GM23338 (cell line): ENCODE measurements at regions not wholly inside any gene's neighbourhood (a gene's known extent, or its start where the extent isn't known, plus 50 kb on each side); places are given as distances from the start of the nearest gene placed in this dataset.

Experiments
- ATAC-seq: fragments of 200-7000 bp; cut with Tn5 transposase; 3 replicates; pipeline ENCODE4 v1.9.1; 2020
- DNase-seq: peaks from one replicate; pipeline ENCODE4 v3.0.0-alpha.2; 2015; ENCODE audit warnings: low spot score
- H2AFZ ChIP-seq: fragments of 200-600 bp; sonication (generic); 2 replicates; pipeline ENCODE4 v1.8.0; 2016; ENCODE audit warnings: antibody characterized with exemption, mild to moderate bottlenecking, moderate library complexity
- H3F3A ChIP-seq: fragments of 200-600 bp; sonication (generic); replicated peaks from 2 replicates; pipeline ENCODE4 v1.8.0; 2017; ENCODE audit warnings: antibody characterized with exemption, mixed run types, low read depth
- H3K27ac ChIP-seq: fragments of 200-600 bp; sonication (generic); 2 replicates; pipeline ENCODE4 v1.6.1; 2016; ENCODE audit warnings: low read depth
- H3K27me3 ChIP-seq: fragments of 200-600 bp; sonication (generic); 2 replicates; pipeline ENCODE4 v1.8.0; 2016; ENCODE audit warnings: mild to moderate bottlenecking, mixed run types, moderate library complexity; ENCODE audit not compliant: insufficient read depth
- H3K36me3 ChIP-seq: fragments of 200-600 bp; sonication (generic); 2 replicates; pipeline ENCODE4 v1.8.0; 2016; ENCODE audit warnings: mild to moderate bottlenecking; ENCODE audit not compliant: insufficient read depth
- H3K4me1 ChIP-seq: fragments of 200-600 bp; sonication (generic); 2 replicates; pipeline ENCODE4 v1.8.0; 2016; ENCODE audit warnings: mild to moderate bottlenecking, moderate library complexity; ENCODE audit not compliant: insufficient read depth
- H3K4me2 ChIP-seq: fragments of 200-600 bp; sonication (generic); 2 replicates; pipeline ENCODE4 v1.7.1; 2017; ENCODE audit warnings: mixed run types
- H3K4me3 ChIP-seq: fragments of 200-600 bp; sonication (generic); 2 replicates; pipeline ENCODE4 v1.6.1; 2016; ENCODE audit warnings: mixed run types
- H3K79me2 ChIP-seq: fragments of 200-600 bp; sonication (generic); replicated peaks from 2 replicates; pipeline ENCODE4 v1.8.0; 2017; ENCODE audit warnings: mild to moderate bottlenecking; ENCODE audit not compliant: insufficient read depth
- H3K9me2 ChIP-seq: fragments of 200-600 bp; sonication (generic); 2 replicates; pipeline ENCODE4 v1.8.0; 2017; ENCODE audit not compliant: insufficient read depth
- H4K20me1 ChIP-seq: fragments of 200-600 bp; sonication (generic); replicated peaks from 2 replicates; pipeline ENCODE4 v1.8.0; 2017; ENCODE audit warnings: mild to moderate bottlenecking; ENCODE audit not compliant: insufficient read depth
- H3K27ac Mint-ChIP-seq: 2 replicates; pipeline ENCODE4 v1.8.0; 2020; ENCODE audit warnings: inconsistent platforms, mild to moderate bottlenecking, moderate library complexity, mixed read lengths
- H3K27me3 Mint-ChIP-seq: 3 replicates; pipeline ENCODE4 v1.8.0; 2022; ENCODE audit warnings: low read depth, mild to moderate bottlenecking, moderate library complexity, mixed read lengths, inconsistent platforms; ENCODE audit not compliant: insufficient read depth, poor library complexity
- H3K36me3 Mint-ChIP-seq: 3 replicates; pipeline ENCODE4 v1.8.0; 2021; ENCODE audit warnings: low read depth, mild to moderate bottlenecking, inconsistent platforms, moderate library complexity, mixed read lengths
- H3K4me1 Mint-ChIP-seq: 3 replicates; pipeline ENCODE4 v1.8.0; 2020; ENCODE audit warnings: mild to moderate bottlenecking, inconsistent platforms, mixed read lengths
- H3K4me3 Mint-ChIP-seq: 3 replicates; pipeline ENCODE4 v1.8.0; 2021; ENCODE audit warnings: moderate library complexity, mild to moderate bottlenecking, inconsistent platforms, mixed read lengths
- H3K9me3 Mint-ChIP-seq: 3 replicates; pipeline ENCODE4 v1.8.0; 2020; ENCODE audit warnings: moderate library complexity, mild to moderate bottlenecking, inconsistent platforms, mixed read lengths
- CREB1 ChIP-seq: fragments of 250-450 bp; sonication (Bioruptor Pico); IDR thresholded peaks from 2 replicates; pipeline ENCODE4 v1.5.0; 2020; ENCODE audit warnings: low read depth, mild to moderate bottlenecking, moderate library complexity
- EZH2 ChIP-seq: fragments of 200-600 bp; sonication (generic); IDR thresholded peaks from one replicate; pipeline ENCODE4 v1.8.0; 2017; ENCODE audit warnings: antibody characterized with exemption, mild to moderate bottlenecking, low read depth; ENCODE audit not compliant: unreplicated experiment
- EZH2phosphoT487 ChIP-seq: fragments of 200-600 bp; sonication (generic); IDR thresholded peaks from one replicate; pipeline ENCODE4 v1.8.1; 2018; ENCODE audit warnings: antibody characterized with exemption; ENCODE audit not compliant: unreplicated experiment
- NANOG ChIP-seq: IDR thresholded peaks from 2 replicates; pipeline ENCODE4 v1.6.1; 2016; ENCODE audit warnings: antibody characterized with exemption, borderline replicate concordance
- POLR2AphosphoS5 ChIP-seq: IDR thresholded peaks from 2 replicates; pipeline ENCODE4 v1.6.1; 2016; ENCODE audit warnings: antibody characterized with exemption, low read depth
- STAT1 ChIP-seq: IDR thresholded peaks from one replicate; pipeline ENCODE4 v1.6.1; 2016; ENCODE audit warnings: antibody characterized with exemption; ENCODE audit not compliant: unreplicated experiment
- ZNF114 ChIP-seq: fragments of 250-450 bp; sonication (Bioruptor Pico); IDR thresholded peaks from 2 replicates; pipeline ENCODE4 v1.5.0; 2020; ENCODE audit warnings: mild to moderate bottlenecking, moderate library complexity
- ZNF331 ChIP-seq: fragments of 250-450 bp; sonication (Bioruptor Pico); IDR thresholded peaks from 2 replicates; pipeline ENCODE4 v1.5.0; 2020; ENCODE audit warnings: low read depth, mild to moderate bottlenecking, moderate library complexity
- TF ChIP-seq, protein P1 (sequence below): IDR thresholded peaks from one replicate; pipeline ENCODE4 v1.6.1; 2018; ENCODE audit warnings: antibody characterized with exemption; ENCODE audit not compliant: unreplicated experiment
- TF ChIP-seq, protein P2 (sequence below): fragments of 250-450 bp; sonication (Bioruptor Pico); IDR thresholded peaks from 2 replicates; pipeline ENCODE4 v1.5.0; 2020; ENCODE audit warnings: mild to moderate bottlenecking, moderate library complexity
- TF ChIP-seq, protein P3 (sequence below), 2 experiments: fragments of 200-600 bp in 1 of 2; sonication (generic) in 1 of 2; conservative IDR thresholded peaks; 2 replicates each; pipeline versions ENCODE4 v1.5.1 to v1.6.1; 2016 to 2017; ENCODE audit warnings: antibody characterized with exemption in 2 of 2, low read depth in 2 of 2, mild to moderate bottlenecking in 2 of 2, moderate library complexity in 1 of 2

DNA sequence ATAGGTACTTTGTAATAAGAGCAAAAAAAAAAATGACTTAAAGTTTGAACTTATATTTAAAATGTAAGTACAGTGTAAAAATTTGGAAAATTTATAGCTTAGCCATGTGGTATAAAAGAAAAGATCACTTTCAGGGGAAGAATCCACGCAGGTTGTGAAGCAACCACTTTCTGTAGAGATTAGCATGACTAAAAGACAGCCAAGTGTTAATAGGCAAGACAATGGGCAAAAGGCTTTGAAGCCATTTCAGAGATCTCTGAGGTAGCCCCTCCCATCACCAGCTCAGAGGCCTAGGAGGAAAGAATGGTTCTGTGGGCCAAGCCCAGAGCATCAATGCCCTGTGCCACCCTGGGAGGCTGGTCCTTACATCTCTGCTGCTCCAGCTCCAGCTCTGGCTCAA is 346.3 kb upstream of the CHD1 start:
- H3K4me3 ChIP-seq: no peak overlapping the region
- H3K36me3 ChIP-seq: no peaks in the 10 kb centered on the region
- H4K20me1 ChIP-seq: no peaks in the 10 kb centered on the region; the same call in 1 of the 2 replicates
- H3K9me3 Mint-ChIP-seq: peaks cover 18% of the 10 kb centered on the region
- no peaks in the 10 kb centered on the region for H3K9me2 ChIP-seq
- H3K27me3 Mint-ChIP-seq: no peaks in the 10 kb centered on the region
- no peak overlapping the region for H3K27ac ChIP-seq
- no peaks in the 10 kb centered on the region for H3K4me1 ChIP-seq
- H3K4me2 ChIP-seq: no peak overlapping the region
- no peak for TF ChIP-seq POLR2AphosphoS5
- peak; percentile 11; the same call in 1 of the 2 replicates for TF ChIP-seq NANOG
- TF ChIP-seq, protein P1, sequence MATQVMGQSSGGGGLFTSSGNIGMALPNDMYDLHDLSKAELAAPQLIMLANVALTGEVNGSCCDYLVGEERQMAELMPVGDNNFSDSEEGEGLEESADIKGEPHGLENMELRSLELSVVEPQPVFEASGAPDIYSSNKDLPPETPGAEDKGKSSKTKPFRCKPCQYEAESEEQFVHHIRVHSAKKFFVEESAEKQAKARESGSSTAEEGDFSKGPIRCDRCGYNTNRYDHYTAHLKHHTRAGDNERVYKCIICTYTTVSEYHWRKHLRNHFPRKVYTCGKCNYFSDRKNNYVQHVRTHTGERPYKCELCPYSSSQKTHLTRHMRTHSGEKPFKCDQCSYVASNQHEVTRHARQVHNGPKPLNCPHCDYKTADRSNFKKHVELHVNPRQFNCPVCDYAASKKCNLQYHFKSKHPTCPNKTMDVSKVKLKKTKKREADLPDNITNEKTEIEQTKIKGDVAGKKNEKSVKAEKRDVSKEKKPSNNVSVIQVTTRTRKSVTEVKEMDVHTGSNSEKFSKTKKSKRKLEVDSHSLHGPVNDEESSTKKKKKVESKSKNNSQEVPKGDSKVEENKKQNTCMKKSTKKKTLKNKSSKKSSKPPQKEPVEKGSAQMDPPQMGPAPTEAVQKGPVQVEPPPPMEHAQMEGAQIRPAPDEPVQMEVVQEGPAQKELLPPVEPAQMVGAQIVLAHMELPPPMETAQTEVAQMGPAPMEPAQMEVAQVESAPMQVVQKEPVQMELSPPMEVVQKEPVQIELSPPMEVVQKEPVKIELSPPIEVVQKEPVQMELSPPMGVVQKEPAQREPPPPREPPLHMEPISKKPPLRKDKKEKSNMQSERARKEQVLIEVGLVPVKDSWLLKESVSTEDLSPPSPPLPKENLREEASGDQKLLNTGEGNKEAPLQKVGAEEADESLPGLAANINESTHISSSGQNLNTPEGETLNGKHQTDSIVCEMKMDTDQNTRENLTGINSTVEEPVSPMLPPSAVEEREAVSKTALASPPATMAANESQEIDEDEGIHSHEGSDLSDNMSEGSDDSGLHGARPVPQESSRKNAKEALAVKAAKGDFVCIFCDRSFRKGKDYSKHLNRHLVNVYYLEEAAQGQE: no peak
- TF ChIP-seq ZNF114 (CRISPR knock-in tag): no peak
- no peak for TF ChIP-seq EZH2phosphoT487
- H3K27me3 ChIP-seq: no peaks in the 10 kb centered on the region
- H3K27ac Mint-ChIP-seq: no peak overlapping the region
- ATAC-seq (no peak), DNase-seq (peak; percentile 29)
- no peak overlapping the region for H2AFZ ChIP-seq
- H3K36me3 Mint-ChIP-seq: 0 out of 3 replicates have a peak, but pooled peaks cover 8% of the 10 kb centered on the region
- no peaks in the 10 kb centered on the region for H3K79me2 ChIP-seq
- no peaks in the 10 kb centered on the region; the same call in 2 of the 3 replicates for H3K4me1 Mint-ChIP-seq
- H3K4me3 Mint-ChIP-seq: no peak overlapping the region
- no peaks in the 10 kb centered on the region for H3F3A ChIP-seq

DNA sequence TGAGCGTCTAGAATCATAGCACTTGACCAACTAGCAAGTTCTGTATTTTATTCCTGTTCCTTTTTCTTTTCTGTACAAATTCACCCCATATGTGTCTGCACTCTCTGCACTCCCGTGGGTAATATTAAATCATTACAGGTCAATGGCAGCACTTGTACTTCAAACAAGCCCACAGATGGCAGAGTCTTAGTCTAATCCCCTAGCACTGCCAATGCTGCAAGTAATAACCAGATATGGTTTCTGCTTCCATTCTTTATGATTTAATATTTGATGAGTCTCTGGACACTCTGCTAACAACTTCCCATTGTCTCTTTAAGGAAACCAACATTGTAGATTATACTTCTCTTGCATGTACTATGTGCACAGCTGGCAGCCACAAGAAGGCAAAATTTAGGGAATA is 343.8 kb upstream of the CHD1 start:
- H3K79me2 ChIP-seq: no peaks in the 10 kb centered on the region
- no peaks in the 10 kb centered on the region for H3K4me1 ChIP-seq
- H2AFZ ChIP-seq: no peak overlapping the region
- no peak overlapping the region for H3K27ac ChIP-seq
- H3K4me3 Mint-ChIP-seq: no peak overlapping the region
- H3K4me3 ChIP-seq: no peak overlapping the region
- H3K27ac Mint-ChIP-seq: no peak overlapping the region
- H3F3A ChIP-seq: no peaks in the 10 kb centered on the region
- H3K27me3 Mint-ChIP-seq: no peaks in the 10 kb centered on the region
- no peaks in the 10 kb centered on the region; the same call in 2 of the 3 replicates for H3K4me1 Mint-ChIP-seq
- no peaks in the 10 kb centered on the region for H3K36me3 ChIP-seq
- DNase-seq: no peak
- no peak overlapping the region for H3K4me2 ChIP-seq
- H3K36me3 Mint-ChIP-seq: 0 out of 3 replicates have a peak, but pooled peaks cover 8% of the 10 kb centered on the region
- H3K27me3 ChIP-seq: no peaks in the 10 kb centered on the region
- peaks cover 18% of the 10 kb centered on the region for H3K9me3 Mint-ChIP-seq
- no peaks in the 10 kb centered on the region; the same call in 1 of the 2 replicates for H4K20me1 ChIP-seq
- no peak for ATAC-seq
- H3K9me2 ChIP-seq: no peaks in the 10 kb centered on the region
- no peak for TF ChIP-seq EZH2phosphoT487
- TF ChIP-seq, protein P2, sequence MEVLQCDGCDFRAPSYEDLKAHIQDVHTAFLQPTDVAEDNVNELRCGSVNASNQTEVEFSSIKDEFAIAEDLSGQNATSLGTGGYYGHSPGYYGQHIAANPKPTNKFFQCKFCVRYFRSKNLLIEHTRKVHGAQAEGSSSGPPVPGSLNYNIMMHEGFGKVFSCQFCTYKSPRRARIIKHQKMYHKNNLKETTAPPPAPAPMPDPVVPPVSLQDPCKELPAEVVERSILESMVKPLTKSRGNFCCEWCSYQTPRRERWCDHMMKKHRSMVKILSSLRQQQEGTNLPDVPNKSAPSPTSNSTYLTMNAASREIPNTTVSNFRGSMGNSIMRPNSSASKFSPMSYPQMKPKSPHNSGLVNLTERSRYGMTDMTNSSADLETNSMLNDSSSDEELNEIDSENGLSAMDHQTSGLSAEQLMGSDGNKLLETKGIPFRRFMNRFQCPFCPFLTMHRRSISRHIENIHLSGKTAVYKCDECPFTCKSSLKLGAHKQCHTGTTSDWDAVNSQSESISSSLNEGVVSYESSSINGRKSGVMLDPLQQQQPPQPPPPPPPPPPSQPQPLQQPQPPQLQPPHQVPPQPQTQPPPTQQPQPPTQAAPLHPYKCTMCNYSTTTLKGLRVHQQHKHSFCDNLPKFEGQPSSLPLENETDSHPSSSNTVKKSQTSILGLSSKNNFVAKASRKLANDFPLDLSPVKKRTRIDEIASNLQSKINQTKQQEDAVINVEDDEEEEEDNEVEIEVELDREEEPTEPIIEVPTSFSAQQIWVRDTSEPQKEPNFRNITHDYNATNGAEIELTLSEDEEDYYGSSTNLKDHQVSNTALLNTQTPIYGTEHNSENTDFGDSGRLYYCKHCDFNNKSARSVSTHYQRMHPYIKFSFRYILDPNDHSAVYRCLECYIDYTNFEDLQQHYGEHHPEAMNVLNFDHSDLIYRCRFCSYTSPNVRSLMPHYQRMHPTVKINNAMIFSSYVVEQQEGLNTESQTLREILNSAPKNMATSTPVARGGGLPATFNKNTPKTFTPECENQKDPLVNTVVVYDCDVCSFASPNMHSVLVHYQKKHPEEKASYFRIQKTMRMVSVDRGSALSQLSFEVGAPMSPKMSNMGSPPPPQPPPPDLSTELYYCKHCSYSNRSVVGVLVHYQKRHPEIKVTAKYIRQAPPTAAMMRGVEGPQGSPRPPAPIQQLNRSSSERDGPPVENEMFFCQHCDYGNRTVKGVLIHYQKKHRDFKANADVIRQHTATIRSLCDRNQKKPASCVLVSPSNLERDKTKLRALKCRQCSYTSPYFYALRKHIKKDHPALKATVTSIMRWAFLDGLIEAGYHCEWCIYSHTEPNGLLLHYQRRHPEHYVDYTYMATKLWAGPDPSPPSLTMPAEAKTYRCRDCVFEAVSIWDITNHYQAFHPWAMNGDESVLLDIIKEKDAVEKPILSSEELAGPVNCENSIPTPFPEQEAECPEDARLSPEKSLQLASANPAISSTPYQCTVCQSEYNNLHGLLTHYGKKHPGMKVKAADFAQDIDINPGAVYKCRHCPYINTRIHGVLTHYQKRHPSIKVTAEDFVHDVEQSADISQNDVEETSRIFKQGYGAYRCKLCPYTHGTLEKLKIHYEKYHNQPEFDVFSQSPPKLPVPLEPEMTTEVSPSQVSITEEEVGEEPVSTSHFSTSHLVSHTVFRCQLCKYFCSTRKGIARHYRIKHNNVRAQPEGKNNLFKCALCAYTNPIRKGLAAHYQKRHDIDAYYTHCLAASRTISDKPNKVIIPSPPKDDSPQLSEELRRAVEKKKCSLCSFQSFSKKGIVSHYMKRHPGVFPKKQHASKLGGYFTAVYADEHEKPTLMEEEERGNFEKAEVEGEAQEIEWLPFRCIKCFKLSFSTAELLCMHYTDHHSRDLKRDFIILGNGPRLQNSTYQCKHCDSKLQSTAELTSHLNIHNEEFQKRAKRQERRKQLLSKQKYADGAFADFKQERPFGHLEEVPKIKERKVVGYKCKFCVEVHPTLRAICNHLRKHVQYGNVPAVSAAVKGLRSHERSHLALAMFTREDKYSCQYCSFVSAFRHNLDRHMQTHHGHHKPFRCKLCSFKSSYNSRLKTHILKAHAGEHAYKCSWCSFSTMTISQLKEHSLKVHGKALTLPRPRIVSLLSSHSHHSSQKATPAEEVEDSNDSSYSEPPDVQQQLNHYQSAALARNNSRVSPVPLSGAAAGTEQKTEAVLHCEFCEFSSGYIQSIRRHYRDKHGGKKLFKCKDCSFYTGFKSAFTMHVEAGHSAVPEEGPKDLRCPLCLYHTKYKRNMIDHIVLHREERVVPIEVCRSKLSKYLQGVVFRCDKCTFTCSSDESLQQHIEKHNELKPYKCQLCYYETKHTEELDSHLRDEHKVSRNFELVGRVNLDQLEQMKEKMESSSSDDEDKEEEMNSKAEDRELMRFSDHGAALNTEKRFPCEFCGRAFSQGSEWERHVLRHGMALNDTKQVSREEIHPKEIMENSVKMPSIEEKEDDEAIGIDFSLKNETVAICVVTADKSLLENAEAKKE (CRISPR knock-in tag): no peak
- TF ChIP-seq NANOG: no peak
- TF ChIP-seq ZNF331 (CRISPR knock-in tag): no peak
- no peak for TF ChIP-seq STAT1
- no peak for TF ChIP-seq CREB1
- TF ChIP-seq, protein P3, sequence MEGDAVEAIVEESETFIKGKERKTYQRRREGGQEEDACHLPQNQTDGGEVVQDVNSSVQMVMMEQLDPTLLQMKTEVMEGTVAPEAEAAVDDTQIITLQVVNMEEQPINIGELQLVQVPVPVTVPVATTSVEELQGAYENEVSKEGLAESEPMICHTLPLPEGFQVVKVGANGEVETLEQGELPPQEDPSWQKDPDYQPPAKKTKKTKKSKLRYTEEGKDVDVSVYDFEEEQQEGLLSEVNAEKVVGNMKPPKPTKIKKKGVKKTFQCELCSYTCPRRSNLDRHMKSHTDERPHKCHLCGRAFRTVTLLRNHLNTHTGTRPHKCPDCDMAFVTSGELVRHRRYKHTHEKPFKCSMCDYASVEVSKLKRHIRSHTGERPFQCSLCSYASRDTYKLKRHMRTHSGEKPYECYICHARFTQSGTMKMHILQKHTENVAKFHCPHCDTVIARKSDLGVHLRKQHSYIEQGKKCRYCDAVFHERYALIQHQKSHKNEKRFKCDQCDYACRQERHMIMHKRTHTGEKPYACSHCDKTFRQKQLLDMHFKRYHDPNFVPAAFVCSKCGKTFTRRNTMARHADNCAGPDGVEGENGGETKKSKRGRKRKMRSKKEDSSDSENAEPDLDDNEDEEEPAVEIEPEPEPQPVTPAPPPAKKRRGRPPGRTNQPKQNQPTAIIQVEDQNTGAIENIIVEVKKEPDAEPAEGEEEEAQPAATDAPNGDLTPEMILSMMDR (conservative IDR thresholded peaks at IDR 0.05; ENCODE audit: low read depth in 2 of 2): no peak
- TF ChIP-seq EZH2: no peak
- no peak for TF ChIP-seq POLR2AphosphoS5
